NCI-H774 (cell line): ENCODE measurements at regions not wholly inside any gene's neighbourhood (a gene's known extent, or its start where the extent isn't known, plus 50 kb on each side); places are given as distances from the start of the nearest gene placed in this dataset.
A peak's percentile ranks its signal among the peaks of the same experiment; 100 is the strongest.

ENCODE experiments used
- DNase-seq: peaks from one replicate; lab custom pipeline; 2025; lab: John Stamatoyannopoulos, UW

DNA sequence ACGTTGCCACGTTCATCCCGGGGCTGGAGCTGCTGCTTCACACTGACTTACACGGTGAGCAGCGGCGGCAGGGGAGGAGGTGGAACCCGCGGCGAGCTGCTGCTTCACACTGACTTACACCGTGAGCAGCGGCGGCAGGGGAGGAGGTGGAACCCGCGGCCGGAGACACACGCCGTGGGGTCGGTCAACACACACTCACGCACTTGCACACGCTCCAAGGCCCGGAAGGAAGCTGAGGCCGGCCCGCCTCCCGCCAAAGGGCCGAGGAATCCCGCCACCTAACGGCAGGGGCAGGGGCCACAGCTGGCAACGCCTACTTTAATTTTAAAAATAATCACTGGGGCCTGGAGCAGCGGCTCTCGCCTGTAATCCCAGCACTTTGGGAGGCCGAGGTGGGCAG, 94.4 kb upstream of the FOXC1 start:
- DNase-seq = no peak

DNA sequence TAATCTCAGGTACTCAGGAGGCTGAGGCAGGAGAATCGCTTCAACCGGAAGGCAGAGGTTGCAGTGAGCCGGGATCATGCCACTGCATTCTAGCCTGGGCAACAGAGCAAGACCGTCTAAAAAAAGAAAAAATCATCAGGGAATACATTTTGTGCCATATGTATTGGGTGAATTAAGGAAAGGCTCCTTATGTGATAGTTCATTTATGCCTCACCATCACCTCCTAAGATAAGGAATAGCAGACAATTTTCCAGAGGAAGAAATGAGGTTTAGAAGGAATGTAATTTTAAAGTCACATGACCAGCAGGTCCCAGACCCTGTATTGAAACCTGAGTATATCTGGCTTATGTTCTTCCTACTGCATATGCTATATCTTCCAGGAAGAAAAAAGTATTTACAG, 93.9 kb upstream of the FOXC1 start:
- no peak for DNase-seq

DNA sequence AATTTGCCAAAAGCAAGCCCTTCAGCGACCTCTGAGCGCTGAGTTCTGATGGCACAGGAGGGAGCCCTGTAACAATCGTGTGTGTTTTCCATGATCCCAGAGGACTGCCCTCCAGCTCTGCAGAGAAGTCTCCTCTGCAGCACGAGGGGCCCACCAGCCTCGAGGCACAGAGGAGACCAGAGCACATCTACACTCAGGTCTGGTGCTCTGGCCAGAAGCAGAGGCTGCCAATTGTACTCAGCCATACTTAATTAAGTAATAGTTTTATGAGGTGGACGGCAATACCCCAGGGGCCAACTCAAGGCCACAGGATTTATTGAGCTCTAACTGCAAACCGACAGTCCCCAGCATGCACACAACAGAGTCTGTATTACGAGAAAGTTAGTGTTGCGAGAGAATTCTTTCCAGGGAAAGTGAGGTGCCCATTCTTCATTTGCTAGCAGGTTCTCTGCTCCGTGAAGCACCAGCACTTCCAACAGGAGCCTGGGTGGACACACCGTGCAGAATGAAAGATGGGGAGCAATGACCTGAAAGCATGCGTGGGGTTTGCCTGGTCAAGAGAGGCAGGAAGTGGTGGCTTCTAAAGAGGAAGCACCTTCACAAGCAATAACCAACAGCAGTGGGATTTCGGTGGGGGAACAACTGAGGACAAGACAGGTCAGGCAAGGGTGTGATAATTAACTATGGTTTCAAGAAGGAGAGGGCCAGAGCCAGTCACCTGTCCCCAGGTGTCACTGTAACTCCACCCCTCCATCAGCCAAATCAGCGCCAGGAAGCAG, 92.8 kb upstream of the FOXC1 start:
- DNase-seq = no peak

DNA sequence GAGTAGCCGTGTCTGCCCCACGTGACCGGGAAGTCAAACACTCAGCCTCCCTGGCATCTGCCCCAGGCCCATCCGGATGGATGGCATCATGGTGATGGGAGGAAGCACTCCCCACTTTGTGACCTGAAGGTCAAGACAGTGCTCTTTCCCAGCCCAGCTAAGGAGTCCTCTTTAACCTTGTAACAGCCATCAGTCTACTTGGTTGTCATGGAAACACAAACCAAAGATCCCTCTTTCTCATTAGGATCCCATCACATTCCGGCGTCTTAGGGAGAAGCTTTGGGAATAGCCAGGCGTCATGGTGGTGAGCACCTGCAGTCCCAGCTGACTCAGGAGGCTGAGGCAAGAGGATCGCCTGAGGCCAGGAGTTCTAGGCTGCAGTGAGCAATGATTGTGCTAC, 90.9 kb upstream of the FOXC1 start:
- DNase-seq = no peak

DNA sequence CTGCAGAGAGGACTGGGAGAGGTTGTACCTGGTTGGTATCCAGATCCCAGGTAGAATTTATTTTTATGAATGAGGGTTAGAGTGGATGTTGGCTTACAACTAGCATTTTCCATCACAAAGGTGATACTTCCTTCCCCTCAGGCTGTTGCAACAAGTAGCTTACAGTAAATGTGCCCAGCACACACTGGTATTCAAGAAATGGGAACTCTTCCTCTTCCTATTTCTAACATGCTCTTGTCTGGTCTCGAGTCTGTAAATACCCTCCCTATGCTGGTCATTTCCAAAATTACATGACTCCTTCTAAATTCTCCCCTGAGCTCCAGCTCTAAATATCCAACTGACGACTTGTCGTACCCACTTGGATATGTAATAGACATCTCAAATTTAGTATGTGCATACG, 90.1 kb upstream of the FOXC1 start:
- no peak for DNase-seq

DNA sequence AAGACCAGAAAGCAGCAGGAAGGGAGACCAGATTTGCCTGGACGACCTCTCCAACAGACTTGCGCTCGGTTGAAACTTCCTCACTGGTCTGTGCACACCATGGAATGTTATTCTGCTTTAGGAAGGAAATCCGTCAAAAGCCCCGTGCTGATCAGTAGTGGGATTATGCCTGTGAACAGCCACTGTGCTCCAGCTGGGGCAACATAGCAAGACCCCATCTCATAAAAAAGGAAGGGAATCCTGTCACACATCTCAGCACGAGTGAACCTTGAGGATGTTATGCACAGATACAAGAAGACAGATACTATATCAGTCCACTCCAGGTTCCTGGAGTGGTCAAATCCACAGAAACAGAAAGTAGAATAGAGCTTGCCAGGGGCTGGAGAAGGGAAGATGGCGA, 86.9 kb upstream of the FOXC1 start:
- DNase-seq = no peak

DNA sequence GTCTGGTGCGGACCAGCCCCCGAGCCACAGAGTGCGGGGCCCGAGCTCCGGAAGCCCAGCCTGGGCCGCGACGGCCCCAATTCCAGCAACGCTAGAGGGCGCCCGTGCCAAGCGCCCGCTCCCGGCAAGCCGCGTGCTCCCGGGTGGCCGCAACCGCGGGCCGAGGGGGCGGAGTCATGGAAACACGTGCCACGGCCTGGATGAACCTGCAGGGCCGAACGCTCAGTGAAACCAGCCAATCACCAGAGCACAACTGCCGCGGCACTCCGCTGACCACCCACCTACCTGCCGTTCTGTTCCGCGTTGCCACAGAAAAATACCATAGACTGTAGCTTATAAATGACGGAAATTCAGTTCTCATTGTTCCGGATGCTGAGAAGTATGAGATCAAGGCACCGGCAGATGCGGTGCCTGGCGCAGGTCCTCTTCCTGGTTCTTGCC, 85.7 kb upstream of the FOXC1 start:
- peak; percentile 64 for DNase-seq

DNA sequence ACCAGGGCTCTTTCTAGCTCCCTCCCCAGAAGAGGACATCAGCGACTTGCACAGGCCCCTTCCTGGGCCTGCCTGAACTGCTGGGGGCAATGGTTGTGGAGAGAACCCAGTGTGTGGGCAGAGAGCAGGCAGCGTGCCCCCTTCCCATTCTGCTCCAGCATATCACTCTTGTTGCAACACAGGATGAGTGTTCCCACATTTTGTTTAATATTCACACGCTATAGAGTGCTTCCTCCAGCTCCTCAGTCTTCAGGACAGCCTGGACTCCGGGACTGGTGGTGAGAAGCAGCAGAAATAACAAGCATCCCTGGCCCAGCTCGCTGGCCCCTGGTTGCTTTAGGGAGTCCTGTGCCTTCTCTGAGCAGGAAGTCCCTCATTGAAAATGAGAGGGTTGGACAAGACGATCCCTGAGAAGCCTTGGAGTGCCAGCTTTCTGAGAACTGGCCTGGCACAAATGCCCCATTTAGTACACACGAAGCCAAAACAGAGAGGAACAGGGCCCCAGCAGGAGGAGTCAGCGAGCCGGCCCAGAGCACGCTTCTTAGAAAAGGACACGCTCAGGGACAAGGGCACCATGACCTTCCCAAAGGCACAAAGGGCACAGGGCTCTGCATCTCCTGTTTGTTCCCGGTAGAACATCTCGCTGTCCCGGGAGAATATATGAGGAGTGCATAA, 84.2 kb upstream of the FOXC1 start:
- no peak for DNase-seq

DNA sequence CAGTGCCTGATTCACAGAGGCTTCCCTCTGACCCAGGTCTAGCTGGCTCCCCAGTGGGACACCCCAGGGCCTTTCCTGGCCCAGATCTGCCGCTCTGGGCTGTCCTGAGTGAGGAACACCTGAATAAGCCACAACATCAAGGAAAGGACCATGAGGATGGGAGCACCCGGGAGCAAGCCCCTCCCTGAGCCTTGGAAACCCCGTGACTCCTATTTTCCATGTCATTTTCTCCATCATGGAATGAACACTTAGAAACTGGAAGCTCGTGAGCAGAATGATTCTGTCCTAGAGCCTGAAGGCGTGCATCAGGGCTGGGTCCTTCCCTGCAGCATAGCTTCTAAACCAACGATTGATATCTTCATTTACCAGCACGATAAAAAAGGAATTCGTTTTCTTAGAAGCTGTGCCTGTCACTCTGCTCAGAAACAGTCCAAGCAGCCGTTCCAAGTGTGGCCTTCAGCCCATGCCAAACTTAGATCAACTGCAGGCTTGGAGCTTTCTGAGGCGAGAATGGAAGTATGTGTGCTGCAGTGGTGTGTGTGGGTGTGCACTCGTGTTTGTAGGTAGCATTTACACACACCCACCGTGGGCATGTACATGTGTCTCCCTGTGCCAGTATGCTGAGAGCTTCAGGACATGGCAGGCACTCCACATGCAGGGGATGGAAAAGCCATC, 83.2 kb upstream of the FOXC1 start:
- DNase-seq = no peak

DNA sequence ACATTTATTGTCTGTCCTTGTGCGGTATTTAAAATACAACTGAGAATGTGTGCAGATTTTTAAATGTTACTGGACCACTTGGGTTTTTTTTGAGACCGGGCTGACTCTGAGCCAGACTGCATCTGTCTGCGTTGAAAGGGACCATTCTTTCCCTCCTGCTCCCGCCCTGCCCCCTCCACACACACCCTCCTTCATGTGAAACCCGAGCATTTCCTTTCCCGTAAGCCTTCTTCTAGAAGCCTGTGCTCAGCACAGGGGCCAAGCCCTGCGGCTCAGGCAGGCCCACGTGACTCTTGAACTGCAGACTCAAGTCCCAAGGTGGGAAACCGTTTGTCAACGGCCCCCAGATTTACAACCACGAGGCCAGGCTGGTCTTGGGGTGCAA, 82.7 kb upstream of the FOXC1 start:
- DNase-seq = no peak

DNA sequence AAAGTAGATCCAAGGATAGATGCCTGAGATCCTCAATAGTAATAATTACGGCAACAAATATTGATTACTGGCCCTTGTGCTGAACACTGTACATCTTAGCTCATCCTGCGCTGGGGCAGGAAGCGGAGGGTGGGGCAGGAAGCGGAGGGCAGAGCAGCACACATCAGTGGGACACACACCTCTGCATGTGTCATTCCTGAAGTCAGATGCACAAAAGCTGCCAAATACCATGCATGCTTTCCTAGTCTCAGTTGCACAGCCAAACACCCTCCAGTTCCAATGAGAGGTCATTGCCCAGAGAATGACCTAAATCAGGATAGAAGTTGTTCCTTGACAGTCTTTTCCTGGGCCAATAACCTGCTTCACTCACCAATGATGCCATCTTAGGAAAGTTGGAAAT, 74.4 kb upstream of the FOXC1 start:
- no peak for DNase-seq

DNA sequence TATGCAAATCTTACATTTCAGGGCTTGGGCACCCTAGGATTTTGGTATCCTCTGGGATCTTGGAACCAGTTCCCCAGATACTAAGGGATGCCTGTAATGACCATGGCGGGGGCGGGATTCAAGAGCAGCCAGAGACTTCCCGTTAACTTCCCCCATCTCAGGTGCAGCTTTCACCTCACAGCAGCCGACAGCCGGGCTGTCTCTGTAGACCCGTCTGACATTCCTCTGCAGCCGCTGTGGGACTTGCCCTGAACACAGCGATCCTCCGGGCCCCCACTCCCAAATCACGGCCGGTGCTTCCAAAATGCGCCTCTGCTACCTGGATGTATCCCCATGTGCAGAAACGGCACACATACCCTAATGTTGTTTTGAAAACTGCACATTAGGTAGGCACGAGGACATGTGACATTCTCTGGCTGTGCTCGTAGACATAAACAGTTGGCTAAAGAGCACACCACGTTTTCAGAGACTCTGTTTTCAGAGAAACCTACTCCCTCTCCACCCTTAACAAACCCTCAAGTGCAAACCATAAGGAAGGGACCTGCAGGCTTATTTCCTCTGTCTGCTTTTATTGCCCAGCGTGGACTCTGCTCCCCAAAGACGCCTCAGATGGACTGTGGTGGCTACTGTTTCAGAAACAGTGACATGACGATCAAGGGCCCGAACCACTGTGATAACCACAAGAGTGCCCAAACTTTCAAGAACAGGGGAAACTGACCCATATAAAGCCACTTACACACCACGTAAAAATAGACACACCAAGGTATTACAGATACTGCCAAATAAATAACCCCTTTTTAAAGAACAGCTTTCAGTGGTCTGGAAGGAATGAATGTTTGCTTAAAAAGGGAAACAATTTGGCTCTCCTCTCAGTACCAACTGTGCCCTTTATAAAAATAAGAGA, 72.9 kb upstream of the FOXC1 start:
- DNase-seq = no peak

DNA sequence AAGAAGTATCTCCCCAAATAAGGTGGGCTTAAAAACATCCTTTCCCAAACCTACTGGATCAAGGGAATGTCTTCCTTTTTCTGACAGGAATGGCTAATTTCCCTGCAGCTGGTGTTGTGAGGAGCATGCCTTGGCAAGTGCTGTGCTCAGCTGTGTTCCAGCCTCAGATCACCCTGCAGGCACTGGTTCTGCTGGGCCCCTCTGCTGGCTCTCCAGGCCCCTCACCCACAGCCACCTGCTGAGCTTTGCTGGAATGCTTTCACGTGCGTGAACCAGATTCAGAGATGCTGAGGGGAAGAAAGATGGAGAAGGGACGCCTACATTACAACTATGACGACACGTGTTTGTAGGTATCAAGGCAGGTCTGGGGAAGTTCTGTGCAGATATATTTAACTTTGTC, 71.3 kb upstream of the FOXC1 start:
- DNase-seq = no peak

DNA sequence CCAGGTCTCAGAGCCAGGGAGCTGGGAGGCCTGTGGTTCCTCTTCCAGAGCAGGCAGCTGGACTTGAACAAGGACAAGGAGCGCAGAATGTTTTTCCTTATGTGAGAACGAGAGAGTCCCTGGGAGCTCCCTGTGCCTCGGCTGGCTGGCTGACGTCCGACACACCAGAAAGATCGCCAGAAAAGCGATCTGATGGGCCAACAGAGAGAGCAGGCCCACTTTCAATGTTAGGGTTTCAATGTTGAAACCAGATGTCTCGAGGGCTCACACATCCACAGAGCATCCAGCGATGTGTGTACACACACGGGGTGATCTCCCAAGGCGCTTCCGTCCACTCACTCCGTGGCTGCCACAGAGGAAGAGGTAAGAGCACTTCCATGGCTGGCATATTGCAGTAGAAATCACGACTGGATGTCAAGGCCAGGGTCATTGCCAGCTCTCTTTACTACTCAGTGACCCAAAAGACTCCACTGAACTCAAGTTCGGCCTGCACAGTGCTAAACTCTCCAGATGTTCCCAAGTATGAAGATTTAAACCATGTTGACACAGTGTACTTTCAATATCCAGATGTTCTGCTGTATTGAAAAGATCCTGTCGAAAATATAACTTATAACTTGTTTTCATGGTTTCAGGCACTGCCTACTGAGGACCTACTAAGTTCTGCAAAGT, 70.8 kb upstream of the FOXC1 start:
- DNase-seq = no peak

DNA sequence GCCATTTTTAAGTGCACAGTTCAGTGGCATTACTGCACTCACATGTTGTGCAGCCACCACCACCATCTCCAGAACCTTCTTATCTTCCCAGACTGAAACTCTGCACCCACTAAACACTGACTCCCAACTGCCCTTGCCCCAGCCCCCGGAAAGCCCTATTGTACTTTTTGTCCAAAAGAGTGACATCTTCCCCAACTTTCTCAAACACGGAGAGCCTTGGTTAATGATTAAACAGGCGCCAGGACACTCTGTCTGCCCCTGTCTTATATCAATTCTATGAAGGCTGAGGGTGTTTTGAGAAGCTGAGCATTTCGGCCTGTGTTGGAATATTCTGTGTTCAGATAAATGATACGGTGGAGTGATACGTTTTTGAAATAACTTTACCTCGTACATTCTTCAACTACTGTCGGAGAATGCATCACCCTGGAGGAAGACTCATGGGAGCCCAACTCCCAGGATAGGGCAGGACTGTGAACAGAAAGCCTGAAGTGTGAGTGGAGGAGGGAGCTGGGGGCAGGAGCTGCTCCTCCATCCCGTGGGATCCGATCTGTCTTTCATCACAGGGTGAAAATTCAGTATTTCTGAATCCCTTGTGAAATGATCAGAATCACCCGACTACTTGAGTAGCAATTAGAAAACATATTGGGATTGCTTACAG, 68.7 kb upstream of the FOXC1 start:
- DNase-seq = no peak

DNA sequence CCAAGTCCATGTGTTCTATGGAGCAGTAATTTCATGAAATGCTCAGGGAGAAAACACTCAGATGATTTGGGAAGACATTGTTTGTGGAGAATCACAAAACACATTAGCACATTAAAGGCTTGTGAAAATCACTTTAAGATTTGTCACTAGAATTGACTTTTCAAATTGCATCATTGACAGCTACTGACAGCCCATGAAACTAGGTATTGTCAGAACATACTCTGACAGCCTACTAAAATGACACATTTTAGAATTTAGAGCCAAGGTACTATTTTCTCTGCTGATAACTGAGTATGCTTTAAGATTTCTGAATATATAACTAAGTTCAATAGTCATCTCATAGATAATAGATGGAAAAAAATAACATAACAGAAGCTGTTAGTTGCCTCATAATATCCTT, 67.4 kb upstream of the FOXC1 start:
- no peak for DNase-seq

DNA sequence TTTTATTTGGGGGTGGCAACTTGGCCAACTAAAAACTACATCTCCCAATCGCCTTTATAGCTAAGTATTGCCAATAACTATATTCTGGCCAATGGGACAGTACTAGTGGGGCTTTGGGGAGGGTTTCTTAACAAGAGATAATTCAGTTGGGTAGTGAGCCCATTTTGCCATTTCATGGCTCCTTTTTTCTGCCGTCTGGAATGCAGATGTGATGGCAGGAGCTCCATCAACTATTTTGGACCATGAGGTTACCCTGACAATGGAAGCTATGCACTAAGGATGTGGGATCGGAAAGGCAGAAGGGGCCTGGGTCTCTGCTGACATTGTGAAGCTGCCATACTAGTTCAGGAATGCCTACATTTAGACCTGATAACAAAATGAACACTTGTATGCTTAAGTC, 67.0 kb upstream of the FOXC1 start:
- DNase-seq = no peak

DNA sequence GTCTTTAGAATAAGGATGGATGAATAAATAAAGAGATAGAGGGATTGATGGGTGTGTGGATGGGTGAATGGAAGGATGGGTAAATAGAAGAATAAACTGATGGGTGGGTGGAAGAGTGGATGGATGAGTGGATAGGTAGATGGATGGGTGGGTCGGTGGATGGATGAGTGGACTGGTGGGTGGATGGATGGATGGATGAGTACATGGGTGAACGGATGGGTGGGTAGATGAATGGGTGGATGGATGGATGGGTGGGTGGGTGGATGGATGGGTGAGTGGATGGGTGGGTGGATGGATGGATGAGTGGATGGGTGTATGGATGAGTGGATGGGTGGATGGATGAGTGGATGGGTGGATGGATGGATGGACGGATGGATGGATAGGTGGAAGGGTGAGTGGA, 65.7 kb upstream of the FOXC1 start:
- DNase-seq = no peak

DNA sequence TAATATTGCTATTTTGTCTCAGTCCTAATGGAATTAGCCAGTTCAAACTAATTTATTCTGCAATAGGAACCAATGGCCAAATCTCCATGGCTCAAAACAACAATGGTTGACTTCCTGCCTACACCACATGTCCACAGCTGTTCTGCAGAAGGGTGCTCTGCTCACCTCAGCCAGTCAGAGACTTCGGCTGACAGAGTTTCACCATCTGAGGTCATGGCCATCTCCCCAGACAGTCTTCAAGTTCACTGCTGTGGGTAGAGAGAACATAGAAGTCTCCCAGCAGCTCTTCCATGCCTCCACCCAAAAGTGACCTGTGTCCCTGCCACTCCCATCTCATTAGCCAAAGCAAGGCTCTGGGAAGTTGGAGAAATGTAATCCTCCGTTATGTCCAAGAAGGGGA, 65.1 kb upstream of the FOXC1 start:
- DNase-seq = no peak

DNA sequence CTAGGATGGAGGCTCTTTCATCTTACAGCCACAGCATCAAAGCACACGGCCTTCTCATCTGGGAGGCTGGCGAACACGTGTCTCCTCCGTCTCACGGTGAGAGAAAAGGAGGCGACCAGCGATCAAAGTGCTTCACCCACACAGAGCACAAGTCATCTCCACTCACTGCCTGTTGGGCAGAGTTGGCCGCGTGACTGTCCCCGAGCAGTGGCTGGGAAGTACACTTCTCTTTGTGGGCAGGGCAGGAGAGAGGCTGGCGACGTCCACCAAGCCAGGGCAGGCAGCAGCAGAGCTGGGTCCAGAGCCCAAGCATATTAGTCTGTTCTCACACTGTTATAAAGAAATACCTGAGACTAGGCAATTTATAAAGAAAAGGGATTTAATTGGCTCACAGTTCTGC, 64.1 kb upstream of the FOXC1 start:
- DNase-seq = no peak

DNA sequence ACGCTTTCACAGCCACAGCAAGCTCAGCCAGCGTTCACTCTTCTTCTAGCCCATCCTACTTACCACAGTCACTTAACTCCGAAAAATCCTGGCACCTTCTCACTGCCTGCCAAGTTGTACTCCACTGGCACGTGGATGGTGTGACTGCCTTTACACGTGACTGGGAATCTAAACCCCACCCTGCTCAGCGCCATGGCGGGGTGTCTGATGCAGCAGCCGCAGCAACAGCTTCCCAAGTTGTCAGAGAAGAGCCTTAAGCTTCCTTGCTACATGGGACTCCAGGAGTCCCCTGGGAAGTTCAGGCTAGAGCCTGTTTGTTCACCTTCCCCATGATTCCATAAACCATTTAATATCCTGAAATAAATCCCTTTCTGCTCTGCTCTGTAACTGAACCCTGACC, 61.9 kb upstream of the FOXC1 start:
- DNase-seq = no peak
